Heart left ventricle (tissue), 16 donors: ENCODE measurements at regions not wholly inside any gene's neighbourhood (a gene's known extent, or its start where the extent isn't known, plus 50 kb on each side); places are given as distances from the start of the nearest gene placed in this dataset.
"Not testable (repeated sequence)": the region's sequence is repeated elsewhere in the genome, so short reads cannot be mapped to it uniquely, and the experiment has no call there.

ENCODE experiments used
- ATAC-seq, 4 donors: fragments of 200-7000 bp; cut with Tn5 transposase; one replicate each; pipeline ENCODE4 v1.9.1; 2020 to 2022; ENCODE audit warnings: moderate library complexity in 4 of 4, mild to moderate bottlenecking in 3 of 4, moderate number of reproducible peaks in 1 of 4
- DNase-seq, 5 donors: peaks; one replicate each; pipeline ENCODE4 v3.0.0-alpha.2; 2020
- H3K27ac ChIP-seq, 12 donors: fragments of 200-600 bp; sonication (generic) in 4 of 12; one replicate each; pipeline versions ENCODE4 v1.5.0 to v1.8.0; 2016 to 2022; ENCODE audit warnings: mild to moderate bottlenecking in 2 of 12
- H3K27me3 ChIP-seq, 9 donors: fragments of 200-600 bp; sonication (generic) in 2 of 9; one replicate each; pipeline versions ENCODE4 v1.5.1 to v1.8.0; 2016 to 2022; ENCODE audit warnings: mild to moderate bottlenecking in 3 of 9
- H3K36me3 ChIP-seq, 9 donors: fragments of 200-600 bp; sonication (generic) in 2 of 9; one replicate each; pipeline versions ENCODE4 v1.5.0 to v1.8.0; 2018 to 2022; ENCODE audit warnings: mild to moderate bottlenecking in 2 of 9
- H3K4me1 ChIP-seq, 12 donors: fragments of 200-600 bp; sonication (generic) in 4 of 12; one replicate each; pipeline versions ENCODE4 v1.5.0 to v1.8.0; 2016 to 2022; ENCODE audit warnings: mild to moderate bottlenecking in 3 of 12
- H3K4me3 ChIP-seq, 12 donors: fragments of 200-600 bp; sonication (generic) in 4 of 12; one replicate each; pipeline versions ENCODE4 v1.5.0 to v1.8.0; 2017 to 2022; ENCODE audit warnings: mild to moderate bottlenecking in 9 of 12, moderate library complexity in 4 of 12
- H3K9me3 ChIP-seq, 12 donors: fragments of 200-600 bp; sonication (generic) in 4 of 12; one replicate each; pipeline versions ENCODE4 v1.5.0 to v1.8.0; 2016 to 2022; ENCODE audit warnings: mild to moderate bottlenecking in 1 of 12
- CTCF ChIP-seq, 12 donors: fragments of 200-600 bp; sonication (generic) in 4 of 12; IDR thresholded peaks; one replicate each; pipeline versions ENCODE4 v1.5.0 to v1.8.0; 2018 to 2022; ENCODE audit warnings: antibody characterized with exemption in 12 of 12, mild to moderate bottlenecking in 5 of 12
- WGBS, 4 donors: extraction: QIAGEN DNeasy Blood & Tissue Kit in 2 of 4; methylation state at CpG; one replicate each; pipeline versions ENCODE4 v1.1.5 to v1.1.7; 2013 to 2018; 5-methylcytosine and 5-hydroxymethylcytosine counted together
- intact Hi-C, 10 donors: fragments of 100-400 bp; cut with DNase I; formaldehyde crosslinking; loops; one replicate each; pipeline versions ENCODE4 v1.11.1 to v1.14.2; 2022
- donor health status: ischemic (EF 13 %, LVEDD 7.1; RV severe dilation, severe dysfunction).
- donor health status: healthy with polysubstance abuse.
- donor health status: DM: no; HTN: yes; CAD: no.
- donor health status: DM: no; HTN: no; CAD: no.
- donor health status: ischemic (EF 25% LVEDD 6.9; RV normal size, moderate dysfunction).
- donor health status: ischemic (EF 25% LVEDD 5.7; RV mildly dilated, moderate dysfunction).
- donor health status: healthy.
- donor health status: DM: yes; HTN: yes; CAD: no.
- donor health status: ischemic (EF 35%, LVEDD 5.7; RV mildly dilated, moderate dysfunction).
- donor health status: nonischemic (EF 11% LVEDD 7.7; RV severe dilation, severe dysfunction).
- donor health status: DM: yes; HTN: yes; CAD: no.
- donor health status: PGD.
- donor health status: ischemic (EF 29% LVEDD 5.4; RV normal size, mild dysfunction).
- donor health status: nonischemic (EF 23%, LVEDD 6.1; RV moderate dilation, normal function).

- not testable (repeated sequence) for H3K4me3 ChIP-seq, ATAC-seq, H3K9me3 ChIP-seq, H3K27me3 ChIP-seq
- H3K36me3 ChIP-seq, result peaks cover 0 to 52% (median 4%) of the 10 kb centered on the region in 9 donors
- DNase-seq, result peak; percentile 69 to 87 (median 72)
- H3K4me1 ChIP-seq, result peaks cover 0 to 28% (median 10%) of the 10 kb centered on the region in 12 donors
- TF ChIP-seq CTCF (IDR thresholded peaks at IDR 0.05), result peak; percentile 48 to 87 (median 77)
- peak overlapping the region in 3 of 12 donors; percentile 8 to 24 (median 18) for H3K27ac ChIP-seq
- intact Hi-C loops, result loop anchor here in 3 of 10 donors (2.0 to 5.0 kb wide), 2 partner anchors 135 to 137 kb away; no protein-coding TSS in a partner anchor
- WGBS, 4 donors, result 60 to 68% (median 61%) methylated on average over 9 of the region's 9 CpGs
These were observed 234.4 kb upstream of the FRG2C start for GRCh38 chr3:75429561-75430220.

GRCh38 chr3:75430406-75430805, 233.7 kb upstream of the FRG2C start:
- ATAC-seq, H3K4me3 ChIP-seq, DNase-seq, H3K27me3 ChIP-seq, H3K9me3 ChIP-seq, H3K27ac ChIP-seq, intact Hi-C loops: not testable (repeated sequence)
- peaks cover 0 to 29% (median 10%) of the 10 kb centered on the region in 12 donors for H3K4me1 ChIP-seq
- peaks cover 0 to 47% (median 4%) of the 10 kb centered on the region in 9 donors for H3K36me3 ChIP-seq
- 77 to 88% (median 86%) methylated on average over 7 of the region's 7 CpGs for WGBS, 4 donors

GRCh38 chr3:75431120-75431519, 233.0 kb upstream of the FRG2C start:
- ATAC-seq, H3K27ac ChIP-seq, H3K27me3 ChIP-seq, H3K9me3 ChIP-seq, intact Hi-C loops, H3K4me3 ChIP-seq: not testable (repeated sequence)
- 66 to 78% (median 71%) methylated on average over 4 to 6 of the region's 6 CpGs for WGBS, 4 donors
- peak in 1 of 5 donors; percentile 40 for DNase-seq
- peaks cover 0 to 40% (median 4%) of the 10 kb centered on the region in 9 donors for H3K36me3 ChIP-seq
- peaks cover 0 to 32% (median 10%) of the 10 kb centered on the region in 12 donors for H3K4me1 ChIP-seq

GRCh38 chr3:75432466-75432865, 231.7 kb upstream of the FRG2C start:
- H3K27me3 ChIP-seq, intact Hi-C loops, H3K9me3 ChIP-seq, H3K4me3 ChIP-seq, DNase-seq, ATAC-seq: not testable (repeated sequence)
- Histone ChIP-seq H3K27ac (peak overlapping the region in 7 of 12 donors; percentile 13 to 86 (median 62)), H3K36me3 (peaks cover 0 to 29% (median 4%) of the 10 kb centered on the region in 9 donors), H3K4me1 (peaks cover 0 to 35% (median 10%) of the 10 kb centered on the region in 12 donors)
- 77 to 89% (median 83%) methylated on average over 5 of the region's 5 CpGs for WGBS, 4 donors

- H3K27me3 ChIP-seq, intact Hi-C loops, H3K4me3 ChIP-seq, H3K9me3 ChIP-seq: not testable (repeated sequence)
- ATAC-seq (peak in 1 of 4 donors; percentile 64), DNase-seq (peak; percentile 63 to 91 (median 70))
- 7 to 35% (median 22%) methylated on average over 5 to 8 of the region's 8 CpGs for WGBS, 4 donors
- Histone ChIP-seq H3K27ac (peak overlapping the region in 10 of 12 donors; percentile 15 to 86 (median 64)), H3K36me3 (peaks cover 0 to 24% (median 4%) of the 10 kb centered on the region in 9 donors), H3K4me1 (peaks cover 0 to 35% (median 10%) of the 10 kb centered on the region in 12 donors)
These were observed 231.2 kb upstream of the FRG2C start for GRCh38 chr3:75432885-75433284.

GRCh38 chr3:75433295-75433694, 230.8 kb upstream of the FRG2C start:
- 63 to 83% (median 75%) methylated on average over 3 of the region's 3 CpGs for WGBS, 4 donors
- intact Hi-C loops, H3K4me3 ChIP-seq, H3K27me3 ChIP-seq, DNase-seq, H3K9me3 ChIP-seq, ATAC-seq: not testable (repeated sequence)
- Histone ChIP-seq H3K36me3 (peaks cover 0 to 20% (median 4%) of the 10 kb centered on the region in 9 donors), H3K4me1 (peaks cover 0 to 35% (median 10%) of the 10 kb centered on the region in 12 donors), H3K27ac (peak overlapping the region in 10 of 12 donors; percentile 15 to 86 (median 64))

GRCh38 chr3:75434276-75434912, 229.7 kb upstream of the FRG2C start:
- H3K9me3 ChIP-seq, intact Hi-C loops, H3K27me3 ChIP-seq, ATAC-seq: not testable (repeated sequence)
- Histone ChIP-seq H3K36me3 (peaks cover 0 to 18% (median 4%) of the 10 kb centered on the region in 9 donors), H3K4me1 (peaks cover 0 to 31% (median 10%) of the 10 kb centered on the region in 12 donors), H3K4me3 (peak overlapping the region; percentile 65 to 99 (median 82)), H3K27ac (peak overlapping the region; percentile 39 to 90 (median 80))
- 3 to 6% (median 5%) methylated on average over 29 to 32 of the region's 32 CpGs for WGBS, 4 donors
- peak in 4 of 5 donors; percentile 20 to 49 (median 25) for DNase-seq
